IMR-90 (cell line): ENCODE measurements at regions not wholly inside any gene's neighbourhood (a gene's known extent, or its start where the extent isn't known, plus 50 kb on each side); places are given as distances from the start of the nearest gene placed in this dataset.

Experiments used
- ATAC-seq: fragments of 200-7000 bp; cut with Tn5 transposase; 2 replicates; pipeline ENCODE4 v1.9.1; 2020; ENCODE audit warnings: low read depth, mild to moderate bottlenecking, moderate library complexity
- BruUV-seq: library from RNA; stranded (reverse); fragments of 400-500 nt; replicated peaks from 2 replicates; lab custom pipeline; 2021; lab: Mats Ljungman, UMichigan
- CTCF ChIA-PET: fragments of 300-600 bp; formaldehyde crosslinking; extraction: SDS; loops from one replicate; lab custom pipeline; 2021; ENCODE audit warnings: antibody characterized with exemption; lab: Yijun Ruan, JAX
- POLR2A ChIA-PET: fragments of 300-600 bp; sonication (Branson Sonifier 250); formaldehyde crosslinking; loops from one replicate; lab custom pipeline; 2022; ENCODE audit warnings: antibody characterized with exemption; ENCODE audit not compliant: unreplicated experiment; lab: Charles Lee
- DNase-seq: peaks from one replicate; pipeline ENCODE4 v3.0.0; 2013
- H2AFZ ChIP-seq: replicated peaks from 2 replicates; pipeline ENCODE3; 2013; ENCODE audit warnings: low read length, mild to moderate bottlenecking; ENCODE audit not compliant: poor library complexity
- H2AK5ac ChIP-seq: 2 replicates; pipeline ENCODE4 v1.6.1; 2013; ENCODE audit warnings: low read depth, low read length, inconsistent platforms
- H2AK9ac ChIP-seq: replicated peaks from 2 replicates; pipeline ENCODE3; 2013; ENCODE audit warnings: mild to moderate bottlenecking, low read depth, low read length, moderate library complexity; ENCODE audit not compliant: poor library complexity
- H2BK120ac ChIP-seq: 2 replicates; pipeline ENCODE4 v1.6.1; 2013; ENCODE audit warnings: low read depth, low read length, inconsistent platforms
- H2BK15ac ChIP-seq: 3 replicates; pipeline ENCODE4 v1.6.1; 2013; ENCODE audit warnings: low read depth, low read length, inconsistent platforms
- H2BK20ac ChIP-seq: 2 replicates; pipeline ENCODE4 v1.6.1; 2013; ENCODE audit warnings: low read depth, mild to moderate bottlenecking, inconsistent platforms, low read length, moderate library complexity
- H2BK5ac ChIP-seq: 2 replicates; pipeline ENCODE4 v1.6.1; 2013; ENCODE audit warnings: mild to moderate bottlenecking, low read depth, low read length, inconsistent platforms; ENCODE audit not compliant: poor library complexity, severe bottlenecking
- H3K14ac ChIP-seq: replicated peaks from 2 replicates; pipeline ENCODE4 v1.6.1; 2013; ENCODE audit warnings: low read depth, low read length, inconsistent platforms
- H3K18ac ChIP-seq: 2 replicates; pipeline ENCODE4 v1.6.1; 2013; ENCODE audit warnings: low read depth, low read length, control low read depth
- H3K23ac ChIP-seq: 2 replicates; pipeline ENCODE4 v1.6.1; 2013; ENCODE audit warnings: low read depth, low read length, inconsistent platforms
- H3K27ac ChIP-seq: 2 replicates; pipeline ENCODE4 v1.5.1; 2013; ENCODE audit warnings: mild to moderate bottlenecking, control low read depth, low read length; ENCODE audit not compliant: insufficient read depth
- H3K27me3 ChIP-seq: 2 replicates; pipeline ENCODE4 v1.6.1; 2013; ENCODE audit warnings: low read length; ENCODE audit not compliant: control insufficient read depth, insufficient read depth
- H3K36me3 ChIP-seq: 2 replicates; pipeline ENCODE4 v1.6.1; 2013; ENCODE audit warnings: low read length, mixed read lengths; ENCODE audit not compliant: control insufficient read depth, insufficient read depth
- H3K4ac ChIP-seq: 2 replicates; pipeline ENCODE4 v1.6.1; 2013; ENCODE audit warnings: low read depth, low read length, inconsistent platforms
- H3K4me1 ChIP-seq: 2 replicates; pipeline ENCODE4 v1.6.1; 2013; ENCODE audit warnings: low read length, mixed read lengths; ENCODE audit not compliant: control insufficient read depth, insufficient read depth
- H3K4me2 ChIP-seq: 2 replicates; pipeline ENCODE4 v1.6.1; 2013; ENCODE audit warnings: low read depth, mild to moderate bottlenecking, control low read depth, low read length, moderate library complexity
- H3K4me3 ChIP-seq: 2 replicates; pipeline ENCODE4 v1.5.1; 2013; ENCODE audit warnings: low read depth, mild to moderate bottlenecking, control low read depth, low read length, moderate library complexity; ENCODE audit not compliant: insufficient read depth
- H3K56ac ChIP-seq: 2 replicates; pipeline ENCODE4 v1.6.1; 2013; ENCODE audit warnings: low read length, inconsistent platforms; ENCODE audit not compliant: insufficient read depth; ENCODE audit errors: extremely low read depth
- H3K79me1 ChIP-seq, 2 experiments: 2 replicates each; pipeline ENCODE4 v1.6.1; 2013; ENCODE audit warnings: low read length in 2 of 2, inconsistent platforms in 1 of 2, low read depth in 1 of 2
- H3K9ac ChIP-seq: 2 replicates; pipeline ENCODE4 v1.6.1; 2013; ENCODE audit warnings: low read depth, low read length, control low read depth
- H3K9me1 ChIP-seq: 2 replicates; pipeline ENCODE4 v1.6.1; 2013; ENCODE audit warnings: low read length, inconsistent platforms; ENCODE audit not compliant: insufficient read depth
- H3K9me3 ChIP-seq: 2 replicates; pipeline ENCODE4 v1.6.1; 2013; ENCODE audit warnings: low read length; ENCODE audit not compliant: control insufficient read depth, insufficient read depth
- H4K20me1 ChIP-seq: 2 replicates; pipeline ENCODE4 v1.6.1; 2013; ENCODE audit warnings: low read length, inconsistent platforms; ENCODE audit not compliant: insufficient read depth
- H4K5ac ChIP-seq: 2 replicates; pipeline ENCODE4 v1.6.1; 2013; ENCODE audit warnings: mild to moderate bottlenecking, low read depth, low read length, control low read depth
- H4K8ac ChIP-seq, 2 experiments: 2 replicates each; pipeline ENCODE4 v1.6.1; 2013; ENCODE audit warnings: low read depth in 2 of 2, low read length in 2 of 2, control low read depth in 1 of 2, inconsistent platforms in 1 of 2
- H4K91ac ChIP-seq: 2 replicates; pipeline ENCODE4 v1.6.1; 2013; ENCODE audit warnings: low read depth, low read length, inconsistent platforms; ENCODE audit not compliant: insufficient read depth
- BHLHE40 ChIP-seq: fragments of 150-350 bp; IDR thresholded peaks from 2 replicates; pipeline ENCODE4 v1.6.1; 2016; ENCODE audit warnings: mild to moderate bottlenecking, low read depth, low read length
- CEBPB ChIP-seq: IDR thresholded peaks from 2 replicates; pipeline ENCODE4 v1.6.1; 2012; ENCODE audit warnings: low read depth, low read length, improper control_type of control experiment
- CHD1 ChIP-seq: IDR thresholded peaks from 2 replicates; pipeline ENCODE4 v1.6.1; 2012; ENCODE audit warnings: low read depth, low read length, improper control_type of control experiment
- FOS ChIP-seq: fragments of 150-350 bp; IDR thresholded peaks from 2 replicates; pipeline ENCODE4 v1.6.1; 2016; ENCODE audit warnings: low read depth, low read length
- MAFK ChIP-seq: IDR thresholded peaks from 2 replicates; pipeline ENCODE4 v1.6.1; 2012; ENCODE audit warnings: low read depth, low read length, improper control_type of control experiment
- MAZ ChIP-seq: IDR thresholded peaks from 2 replicates; pipeline ENCODE4 v1.6.1; 2012; ENCODE audit warnings: low read depth, mild to moderate bottlenecking, low read length, improper control_type of control experiment, moderate library complexity, borderline replicate concordance
- MXI1 ChIP-seq: IDR thresholded peaks from 2 replicates; pipeline ENCODE4 v1.6.1; 2012; ENCODE audit warnings: low read depth, mild to moderate bottlenecking, low read length, moderate library complexity, borderline replicate concordance
- NFE2L2 ChIP-seq: fragments of 150-350 bp; IDR thresholded peaks from 2 replicates; pipeline ENCODE4 v1.6.1; 2016; ENCODE audit warnings: low read depth, mild to moderate bottlenecking, low read length
- RAD21 ChIP-seq: IDR thresholded peaks from 2 replicates; pipeline ENCODE4 v1.6.1; 2012; ENCODE audit warnings: low read length, improper control_type of control experiment
- RCOR1 ChIP-seq: IDR thresholded peaks from 2 replicates; pipeline ENCODE4 v1.6.1; 2012; ENCODE audit warnings: mild to moderate bottlenecking, low read length, improper control_type of control experiment; ENCODE audit not compliant: insufficient replicate concordance
- RFX5 ChIP-seq: IDR thresholded peaks from 2 replicates; pipeline ENCODE4 v1.8.0; 2012; ENCODE audit warnings: low read depth, mild to moderate bottlenecking, low read length, moderate library complexity
- SMC3 ChIP-seq: fragments of 150-350 bp; IDR thresholded peaks from 2 replicates; pipeline ENCODE4 v1.6.1; 2016; ENCODE audit warnings: low read depth, mild to moderate bottlenecking, antibody characterized with exemption, low read length, moderate library complexity
- WGBS, 2 experiments: methylation state at CpG; one replicate each; pipeline versions ENCODE4 v1.1.5 to v1.1.7; 2013; ENCODE audit warnings: missing lambda C conversion rate in 2 of 2; ENCODE audit not compliant: insufficient read length in 1 of 2; ENCODE audit errors: extremely low coverage in 2 of 2; 5-methylcytosine and 5-hydroxymethylcytosine counted together
- dilution Hi-C: fragments of 300-500 bp; cut with HindIII; formaldehyde crosslinking; loops from one replicate; pipeline ENCODE4 v1.14.3; 2018; ENCODE audit warnings: low sequenced_read_pairs; ENCODE audit not compliant: unreplicated experiment
- in situ Hi-C: fragments of 300-500 bp; cut with MboI; formaldehyde crosslinking; loops from 3 replicates; pipeline ENCODE4 v1.14.3; 2019; ENCODE audit warnings: low sequenced_read_pairs, inconsistent platforms, mixed read lengths
- intact Hi-C: fragments of 100-400 bp; cut with micrococcal nuclease; formaldehyde crosslinking; loops from 2 replicates; pipeline ENCODE4 v1.10.0; 2022
- TF ChIP-seq, protein P1 (sequence below): fragments of 150-350 bp; IDR thresholded peaks from 2 replicates; pipeline ENCODE4 v1.6.1; 2016; ENCODE audit warnings: low read depth, mild to moderate bottlenecking, low read length, moderate library complexity, borderline replicate concordance
- TF ChIP-seq, protein P2 (sequence below): fragments of 150-350 bp; IDR thresholded peaks from 2 replicates; pipeline ENCODE4 v1.6.1; 2017; ENCODE audit warnings: mild to moderate bottlenecking, antibody characterized with exemption, low read length, low read depth
- TF ChIP-seq, protein P3 (sequence below): conservative IDR thresholded peaks from 2 replicates; pipeline ENCODE4 v1.5.1; 2012; ENCODE audit warnings: mild to moderate bottlenecking, low read depth, low read length, improper control_type of control experiment

DNA sequence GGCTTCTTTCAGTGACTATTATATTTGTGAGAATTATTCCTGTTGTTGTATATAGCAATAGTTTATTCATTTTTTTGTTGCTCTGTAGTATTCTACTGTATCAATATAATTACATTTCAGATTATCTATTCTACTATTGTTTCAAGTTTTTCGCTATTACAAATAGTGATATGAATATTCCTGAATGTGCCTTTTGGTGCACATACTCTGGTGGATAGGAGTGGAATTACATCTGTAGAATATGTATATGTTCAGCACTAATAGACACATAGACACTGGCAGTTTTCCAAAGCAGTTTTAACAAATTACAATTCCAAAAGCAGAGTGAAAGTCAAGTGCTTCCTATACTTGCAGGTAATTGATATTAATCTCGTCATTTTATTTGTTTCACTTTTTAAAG lies 696.2 kb upstream of the PRMT6 start:
- Histone ChIP-seq H2BK15ac (no peak overlapping the region), H3K4me2 (no peak overlapping the region), H3K23ac (no peak overlapping the region), H3K36me3 (no peaks in the 10 kb centered on the region), H3K4me3 (no peak overlapping the region), H4K8ac (no peak overlapping the region), H3K9me3 (peaks cover 8% of the 10 kb centered on the region; the same call in 1 of the 2 replicates), H3K79me1 (no peaks in the 10 kb centered on the region), H2BK5ac (no peak overlapping the region), H2AK9ac (no peak overlapping the region), H4K5ac (no peak overlapping the region), H3K14ac (no peak overlapping the region), H4K91ac (no peak overlapping the region), H2AK5ac (no peak overlapping the region), H2AFZ (no peak overlapping the region), H2BK20ac (no peak overlapping the region), H3K18ac (no peak overlapping the region), H3K4ac (no peak overlapping the region), H3K9ac (no peak overlapping the region), H3K4me1 (no peaks in the 10 kb centered on the region), H3K27me3 (no peaks in the 10 kb centered on the region), H3K27ac (no peak overlapping the region), H4K20me1 (no peaks in the 10 kb centered on the region), H3K9me1 (no peaks in the 10 kb centered on the region), H2BK120ac (no peak overlapping the region), H3K56ac (no peak overlapping the region)
- TF ChIP-seq FOS (no peak), RCOR1 (no peak), MAZ (no peak), RFX5 (no peak), BHLHE40 (no peak), MXI1 (no peak), CHD1 (no peak), SMC3 (no peak), RAD21 (no peak), NFE2L2 (no peak), MAFK (no peak), CEBPB (no peak)
- TF ChIP-seq, protein P1, sequence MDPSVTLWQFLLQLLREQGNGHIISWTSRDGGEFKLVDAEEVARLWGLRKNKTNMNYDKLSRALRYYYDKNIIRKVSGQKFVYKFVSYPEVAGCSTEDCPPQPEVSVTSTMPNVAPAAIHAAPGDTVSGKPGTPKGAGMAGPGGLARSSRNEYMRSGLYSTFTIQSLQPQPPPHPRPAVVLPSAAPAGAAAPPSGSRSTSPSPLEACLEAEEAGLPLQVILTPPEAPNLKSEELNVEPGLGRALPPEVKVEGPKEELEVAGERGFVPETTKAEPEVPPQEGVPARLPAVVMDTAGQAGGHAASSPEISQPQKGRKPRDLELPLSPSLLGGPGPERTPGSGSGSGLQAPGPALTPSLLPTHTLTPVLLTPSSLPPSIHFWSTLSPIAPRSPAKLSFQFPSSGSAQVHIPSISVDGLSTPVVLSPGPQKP, result no peak
- TF ChIP-seq, protein P2, sequence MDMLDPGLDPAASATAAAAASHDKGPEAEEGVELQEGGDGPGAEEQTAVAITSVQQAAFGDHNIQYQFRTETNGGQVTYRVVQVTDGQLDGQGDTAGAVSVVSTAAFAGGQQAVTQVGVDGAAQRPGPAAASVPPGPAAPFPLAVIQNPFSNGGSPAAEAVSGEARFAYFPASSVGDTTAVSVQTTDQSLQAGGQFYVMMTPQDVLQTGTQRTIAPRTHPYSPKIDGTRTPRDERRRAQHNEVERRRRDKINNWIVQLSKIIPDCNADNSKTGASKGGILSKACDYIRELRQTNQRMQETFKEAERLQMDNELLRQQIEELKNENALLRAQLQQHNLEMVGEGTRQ, result no peak
- TF ChIP-seq, protein P3, sequence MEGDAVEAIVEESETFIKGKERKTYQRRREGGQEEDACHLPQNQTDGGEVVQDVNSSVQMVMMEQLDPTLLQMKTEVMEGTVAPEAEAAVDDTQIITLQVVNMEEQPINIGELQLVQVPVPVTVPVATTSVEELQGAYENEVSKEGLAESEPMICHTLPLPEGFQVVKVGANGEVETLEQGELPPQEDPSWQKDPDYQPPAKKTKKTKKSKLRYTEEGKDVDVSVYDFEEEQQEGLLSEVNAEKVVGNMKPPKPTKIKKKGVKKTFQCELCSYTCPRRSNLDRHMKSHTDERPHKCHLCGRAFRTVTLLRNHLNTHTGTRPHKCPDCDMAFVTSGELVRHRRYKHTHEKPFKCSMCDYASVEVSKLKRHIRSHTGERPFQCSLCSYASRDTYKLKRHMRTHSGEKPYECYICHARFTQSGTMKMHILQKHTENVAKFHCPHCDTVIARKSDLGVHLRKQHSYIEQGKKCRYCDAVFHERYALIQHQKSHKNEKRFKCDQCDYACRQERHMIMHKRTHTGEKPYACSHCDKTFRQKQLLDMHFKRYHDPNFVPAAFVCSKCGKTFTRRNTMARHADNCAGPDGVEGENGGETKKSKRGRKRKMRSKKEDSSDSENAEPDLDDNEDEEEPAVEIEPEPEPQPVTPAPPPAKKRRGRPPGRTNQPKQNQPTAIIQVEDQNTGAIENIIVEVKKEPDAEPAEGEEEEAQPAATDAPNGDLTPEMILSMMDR, result no peak
- intact Hi-C loops (no loop called here), dilution Hi-C loops (no loop called here), in situ Hi-C loops (no loop called here)
- BruUV-seq, result no TSS peak
- CTCF ChIA-PET, result no interaction called here
- POLR2A ChIA-PET, result no interaction called here
- no CpG with 5 or more reads among the region's 2 CpGs for WGBS, 2 experiments
- no peak for ATAC-seq
- DNase-seq, result no peak
